PC-3 (cell line): ENCODE measurements at regions not wholly inside any gene's neighbourhood (a gene's known extent, or its start where the extent isn't known, plus 50 kb on each side); places are given as distances from the start of the nearest gene placed in this dataset.

Source experiments
- ATAC-seq: fragments of 200-7000 bp; cut with Tn5 transposase; 2 replicates; pipeline ENCODE4 v1.9.1; 2020; ENCODE audit warnings: mild to moderate bottlenecking, moderate library complexity
- BruUV-seq: library from RNA; stranded (reverse); fragments of 400-500 nt; replicated peaks from 2 replicates; lab custom pipeline; 2021; lab: Mats Ljungman, UMichigan
- CTCF ChIA-PET: fragments of 300-600 bp; sonication (Branson Sonifier 250); formaldehyde crosslinking; loops from one replicate; lab custom pipeline; 2022; ENCODE audit warnings: antibody characterized with exemption; lab: Charles Lee
- POLR2A ChIA-PET: fragments of 300-600 bp; sonication (Branson Sonifier 250); formaldehyde crosslinking; loops from one replicate; lab custom pipeline; 2022; ENCODE audit warnings: antibody characterized with exemption; ENCODE audit not compliant: unreplicated experiment; lab: Charles Lee
- DNase-seq: peaks from one replicate; pipeline ENCODE4 v3.0.0-alpha.2; 2015
- H2AFZ ChIP-seq: fragments of 300-600 bp; sonication (generic); 2 replicates; pipeline ENCODE4 v1.6.0; 2016; ENCODE audit warnings: antibody characterized with exemption, low read length
- H3F3A ChIP-seq: fragments of 300-600 bp; sonication (generic); one replicate; pipeline ENCODE4 v1.6.0; 2017; ENCODE audit warnings: antibody characterized with exemption, low read length, control low read depth, mild to moderate bottlenecking; ENCODE audit not compliant: unreplicated experiment
- H3K27ac ChIP-seq: fragments of 300-600 bp; sonication (generic); 2 replicates; pipeline ENCODE4 v1.5.1; 2016; ENCODE audit warnings: mild to moderate bottlenecking, low read length
- H3K27me3 ChIP-seq: fragments of 300-600 bp; sonication (generic); 2 replicates; pipeline ENCODE4 v1.6.1; 2016; ENCODE audit warnings: low read length, mixed read lengths
- H3K36me3 ChIP-seq: fragments of 300-600 bp; sonication (generic); 2 replicates; pipeline ENCODE4 v1.6.1; 2016; ENCODE audit warnings: low read depth, mixed run types, low read length, mixed read lengths
- H3K4me1 ChIP-seq: fragments of 300-600 bp; sonication (generic); 2 replicates; pipeline ENCODE4 v1.5.1; 2016; ENCODE audit warnings: low read length; ENCODE audit not compliant: insufficient read depth
- H3K4me2 ChIP-seq: fragments of 300-600 bp; sonication (generic); 2 replicates; pipeline ENCODE4 v1.6.0; 2016; ENCODE audit warnings: low read length
- H3K4me3 ChIP-seq: fragments of 300-600 bp; sonication (generic); 2 replicates; pipeline ENCODE4 v1.5.1; 2016; ENCODE audit warnings: mild to moderate bottlenecking, low read length, mixed read lengths
- H3K79me2 ChIP-seq: fragments of 300-600 bp; sonication (generic); 2 replicates; pipeline ENCODE4 v1.6.1; 2017; ENCODE audit warnings: low read length, mixed read lengths
- H3K9ac ChIP-seq: fragments of 300-600 bp; sonication (generic); 2 replicates; pipeline ENCODE4 v1.6.0; 2016; ENCODE audit warnings: mild to moderate bottlenecking, low read length
- H3K9me2 ChIP-seq: fragments of 300-600 bp; sonication (generic); replicated peaks from 2 replicates; pipeline ENCODE4 v1.6.1; 2016; ENCODE audit warnings: mixed run types, low read length, mixed read lengths
- H3K9me3 ChIP-seq: fragments of 300-600 bp; sonication (generic); 2 replicates; pipeline ENCODE4 v1.6.1; 2016; ENCODE audit warnings: low read length, mixed read lengths
- H4K20me1 ChIP-seq: fragments of 300-600 bp; sonication (generic); 2 replicates; pipeline ENCODE4 v1.6.1; 2016; ENCODE audit warnings: low read length, mixed read lengths
- EZH2 ChIP-seq: fragments of 300-600 bp; sonication (generic); IDR thresholded peaks from one replicate; pipeline ENCODE4 v1.6.1; 2017; ENCODE audit warnings: antibody characterized with exemption, mild to moderate bottlenecking, low read length; ENCODE audit not compliant: unreplicated experiment
- EZH2phosphoT487 ChIP-seq: fragments of 300-600 bp; sonication (generic); IDR thresholded peaks from 2 replicates; pipeline ENCODE4 v1.6.1; 2018; ENCODE audit warnings: mild to moderate bottlenecking, antibody characterized with exemption, low read length, borderline replicate concordance
- intact Hi-C: fragments of 100-400 bp; cut with micrococcal nuclease; formaldehyde crosslinking; loops from 2 replicates; pipeline ENCODE4 v1.9.0; 2023
- TF ChIP-seq, protein P1 (sequence below): fragments of 300-600 bp; sonication (generic); conservative IDR thresholded peaks from 2 replicates; pipeline ENCODE4 v1.5.1; 2017; ENCODE audit warnings: antibody characterized with exemption, low read depth, mild to moderate bottlenecking, low read length

- POLR2A ChIA-PET: no interaction called here
- no peak overlapping the region for H3K9ac ChIP-seq
- H3F3A ChIP-seq: no peaks in the 10 kb centered on the region
- DNase-seq: no peak
- H3K4me1 ChIP-seq: no peaks in the 10 kb centered on the region
- no peak for ATAC-seq
- H3K4me2 ChIP-seq: no peak overlapping the region
- no peaks in the 10 kb centered on the region for H4K20me1 ChIP-seq
- intact Hi-C loops: no loop called here
- no peaks in the 10 kb centered on the region for H3K79me2 ChIP-seq
- H2AFZ ChIP-seq: no peak overlapping the region
- no peak overlapping the region for H3K27ac ChIP-seq
- no peak overlapping the region for H3K4me3 ChIP-seq
- CTCF ChIA-PET: no interaction called here
- no peaks in the 10 kb centered on the region for H3K9me3 ChIP-seq
- TF ChIP-seq, protein P1, sequence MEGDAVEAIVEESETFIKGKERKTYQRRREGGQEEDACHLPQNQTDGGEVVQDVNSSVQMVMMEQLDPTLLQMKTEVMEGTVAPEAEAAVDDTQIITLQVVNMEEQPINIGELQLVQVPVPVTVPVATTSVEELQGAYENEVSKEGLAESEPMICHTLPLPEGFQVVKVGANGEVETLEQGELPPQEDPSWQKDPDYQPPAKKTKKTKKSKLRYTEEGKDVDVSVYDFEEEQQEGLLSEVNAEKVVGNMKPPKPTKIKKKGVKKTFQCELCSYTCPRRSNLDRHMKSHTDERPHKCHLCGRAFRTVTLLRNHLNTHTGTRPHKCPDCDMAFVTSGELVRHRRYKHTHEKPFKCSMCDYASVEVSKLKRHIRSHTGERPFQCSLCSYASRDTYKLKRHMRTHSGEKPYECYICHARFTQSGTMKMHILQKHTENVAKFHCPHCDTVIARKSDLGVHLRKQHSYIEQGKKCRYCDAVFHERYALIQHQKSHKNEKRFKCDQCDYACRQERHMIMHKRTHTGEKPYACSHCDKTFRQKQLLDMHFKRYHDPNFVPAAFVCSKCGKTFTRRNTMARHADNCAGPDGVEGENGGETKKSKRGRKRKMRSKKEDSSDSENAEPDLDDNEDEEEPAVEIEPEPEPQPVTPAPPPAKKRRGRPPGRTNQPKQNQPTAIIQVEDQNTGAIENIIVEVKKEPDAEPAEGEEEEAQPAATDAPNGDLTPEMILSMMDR: no peak
- TF ChIP-seq EZH2 (no peak), EZH2phosphoT487 (no peak)
- no peaks in the 10 kb centered on the region for H3K27me3 ChIP-seq
- H3K36me3 ChIP-seq: no peaks in the 10 kb centered on the region
- H3K9me2 ChIP-seq: no peaks in the 10 kb centered on the region
- BruUV-seq: no TSS peak
These were observed 682.4 kb downstream of the TOX3 start for GRCh38 chr16:51864575-51864974.

- no peaks in the 10 kb centered on the region for H3F3A ChIP-seq
- no peaks in the 10 kb centered on the region for H3K4me1 ChIP-seq
- H2AFZ ChIP-seq: no peak overlapping the region
- H3K79me2 ChIP-seq: no peaks in the 10 kb centered on the region
- no peaks in the 10 kb centered on the region for H4K20me1 ChIP-seq
- ChIA-PET CTCF (no interaction called here), POLR2A (no interaction called here)
- H3K27me3 ChIP-seq: no peaks in the 10 kb centered on the region
- no peak overlapping the region for H3K27ac ChIP-seq
- TF ChIP-seq EZH2 (no peak), EZH2phosphoT487 (no peak)
- TF ChIP-seq, protein P1: no peak
- BruUV-seq: no TSS peak
- H3K36me3 ChIP-seq: no peaks in the 10 kb centered on the region
- H3K4me3 ChIP-seq: no peak overlapping the region
- intact Hi-C loops: no loop called here
- no peak for DNase-seq
- H3K4me2 ChIP-seq: no peak overlapping the region
- H3K9me3 ChIP-seq: no peaks in the 10 kb centered on the region
- no peak for ATAC-seq
- no peaks in the 10 kb centered on the region for H3K9me2 ChIP-seq
- H3K9ac ChIP-seq: no peak overlapping the region
These were observed 692.5 kb downstream of the TOX3 start for GRCh38 chr16:51854401-51854951.

DNA sequence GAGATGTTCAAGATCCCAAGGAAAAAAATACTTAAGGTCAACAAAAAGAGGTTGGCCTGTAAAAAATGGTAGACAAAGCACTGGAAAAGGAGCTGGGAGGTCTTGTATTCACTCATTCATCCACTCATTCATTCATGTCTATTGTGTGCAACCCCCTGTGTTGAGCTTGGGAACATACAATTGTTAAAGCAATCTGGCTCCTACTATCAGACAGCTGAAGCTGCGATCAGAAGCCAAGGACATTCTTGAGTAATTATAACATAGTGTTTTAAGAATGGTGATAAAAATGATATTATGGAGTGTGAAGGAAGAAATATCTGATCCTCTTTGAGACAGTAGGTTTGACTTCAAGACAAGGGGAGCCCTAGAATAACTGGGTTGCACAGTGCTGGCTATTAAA lies 693.4 kb downstream of the TOX3 start:
- Histone ChIP-seq H3K79me2 (no peaks in the 10 kb centered on the region), H3K27me3 (no peaks in the 10 kb centered on the region), H3K4me2 (no peak overlapping the region), H4K20me1 (no peaks in the 10 kb centered on the region), H3K9me3 (no peaks in the 10 kb centered on the region), H3F3A (no peaks in the 10 kb centered on the region), H3K9me2 (no peaks in the 10 kb centered on the region), H3K27ac (no peak overlapping the region), H2AFZ (no peak overlapping the region), H3K4me3 (no peak overlapping the region), H3K4me1 (no peaks in the 10 kb centered on the region), H3K36me3 (no peaks in the 10 kb centered on the region), H3K9ac (no peak overlapping the region)
- ATAC-seq (no peak), DNase-seq (no peak)
- POLR2A ChIA-PET: no interaction called here
- TF ChIP-seq, protein P1: no peak
- TF ChIP-seq EZH2phosphoT487: no peak
- TF ChIP-seq EZH2: no peak
- intact Hi-C loops: no loop called here
- CTCF ChIA-PET: no interaction called here
- BruUV-seq: no TSS peak
